ENCODE measurements at regions not wholly inside any gene's neighbourhood (a gene's known extent, or its start where the extent isn't known, plus 50 kb on each side); places are given as distances from the start of the nearest gene placed in this dataset.

DNA sequence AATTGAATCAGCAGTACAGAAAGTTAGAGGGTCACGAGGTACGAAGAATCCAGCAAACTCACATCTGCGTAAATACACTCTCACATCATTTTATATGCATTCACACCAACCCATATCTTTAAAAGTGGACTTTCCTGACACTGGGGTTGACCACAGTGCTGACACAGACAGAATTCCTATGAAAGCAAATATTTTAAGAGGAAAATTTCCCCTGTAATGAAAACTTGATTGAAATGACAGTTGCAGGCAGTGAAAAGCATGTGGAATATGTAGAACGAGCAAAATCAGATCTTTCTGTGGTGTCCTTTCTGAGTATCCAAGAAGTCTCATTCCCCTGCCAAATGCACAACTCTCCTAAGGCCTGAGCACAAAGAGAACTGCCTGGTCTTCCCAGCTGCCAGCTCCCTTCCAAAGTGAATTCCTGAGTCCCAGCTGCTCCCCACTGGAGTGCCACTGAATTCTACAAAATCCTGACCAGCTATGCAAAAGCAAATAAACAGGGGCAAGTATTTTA, 50.5 kb upstream of the FAM9C start:
- Histone ChIP-seq H3K27me3 (ENCODE audit: control insufficient read depth, insufficient read depth) (no peaks in the 10 kb centered on the region), H3K27ac (ENCODE audit: low read length) (no peak overlapping the region), H3K4me3 (ENCODE audit: low read length) (no peak overlapping the region), H3K4me1 (ENCODE audit: control insufficient read depth, insufficient read depth, low read length) (no peaks in the 10 kb centered on the region), H3K9me3 (ENCODE audit: control insufficient read depth, low read length) (no peaks in the 10 kb centered on the region)
- peak in 1 of 2 donors; percentile 71 for ATAC-seq
- 52% methylated on average over 4 of the region's 4 CpGs for WGBS
- intact Hi-C loops (cut with DNase I) = loop anchor here in 1 of 4 donors (10.0 kb wide), 1 partner anchor 120 kb away; the partner anchor contains the start of gene TMSB4X
- DNase-seq = no peak

- Histone ChIP-seq H3K4me3 (ENCODE audit: low read length) (no peak overlapping the region), H3K4me1 (ENCODE audit: control insufficient read depth, insufficient read depth, low read length) (no peaks in the 10 kb centered on the region), H3K27me3 (ENCODE audit: control insufficient read depth, insufficient read depth) (no peaks in the 10 kb centered on the region), H3K9me3 (ENCODE audit: control insufficient read depth, low read length) (no peaks in the 10 kb centered on the region), H3K27ac (ENCODE audit: low read length) (no peak overlapping the region)
- no peak for ATAC-seq
- intact Hi-C loops (cut with DNase I) = loop anchor here in 1 of 4 donors (10.0 kb wide), 1 partner anchor 120 kb away; the partner anchor contains the start of gene TMSB4X
- DNase-seq = no peak
Observed at GRCh38 chrX:13094374-13094773, 50.0 kb upstream of the FAM9C start.
